DMS153 treated with DMSO at 0.1 percent for 48 hours (cell line): ENCODE measurements at regions not wholly inside any gene's neighbourhood (a gene's known extent, or its start where the extent isn't known, plus 50 kb on each side); places are given as distances from the start of the nearest gene placed in this dataset.

Experiments
- DNase-seq: peaks from one replicate; lab custom pipeline; 2025; ENCODE audit not compliant: unreplicated experiment; lab: John Stamatoyannopoulos, UW

DNA sequence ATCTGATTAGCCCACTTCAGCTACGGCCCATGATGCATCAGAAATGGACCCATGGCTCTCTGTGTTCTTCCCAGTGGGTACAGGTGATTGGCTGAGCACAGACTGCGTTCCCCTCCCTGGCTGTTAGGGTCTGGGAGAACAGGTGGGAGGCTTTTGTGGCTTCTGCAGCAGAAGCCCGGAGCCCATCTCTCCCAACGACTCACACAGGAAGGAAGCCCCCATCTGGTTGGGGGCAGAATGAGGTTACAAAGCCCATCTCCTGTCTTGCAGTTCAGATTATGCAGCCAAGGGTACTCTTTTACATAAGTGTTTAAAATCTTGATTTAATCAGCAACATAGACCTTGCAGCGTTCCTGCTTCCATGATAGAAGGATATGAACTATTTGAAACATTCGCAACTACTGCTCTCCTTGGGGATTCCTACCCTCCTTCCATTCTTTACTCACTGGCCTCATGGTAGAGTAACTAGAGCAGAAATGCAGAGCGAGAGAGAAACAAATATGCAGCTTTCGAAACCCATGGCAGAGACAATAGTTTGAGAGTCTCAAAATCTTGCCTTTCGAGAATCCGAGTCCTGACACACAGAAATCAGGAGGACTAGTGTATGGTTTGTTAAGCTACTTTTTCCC lies 291.3 kb downstream of the TLE3 start:
- no peak for DNase-seq

DNA sequence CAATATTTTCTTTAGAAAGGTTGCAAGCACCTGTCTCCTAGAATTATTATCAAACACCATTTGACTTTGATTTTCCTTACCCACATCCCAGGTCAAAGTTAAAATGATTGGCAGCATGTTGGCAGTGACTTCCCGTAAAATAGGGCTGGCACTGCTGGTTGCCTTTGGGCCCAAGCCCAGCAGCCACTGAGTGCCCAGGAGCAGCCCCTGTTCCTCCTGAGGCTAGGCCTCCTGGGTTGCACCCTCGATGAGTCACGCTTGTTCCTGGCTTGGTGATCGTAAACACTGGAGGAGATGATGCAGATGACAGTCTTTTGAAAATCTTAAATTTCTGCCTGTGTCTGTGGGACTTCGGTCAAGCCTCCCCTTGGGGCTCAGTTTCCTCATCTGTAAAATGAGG lies 290.0 kb downstream of the TLE3 start:
- DNase-seq = no peak

DNA sequence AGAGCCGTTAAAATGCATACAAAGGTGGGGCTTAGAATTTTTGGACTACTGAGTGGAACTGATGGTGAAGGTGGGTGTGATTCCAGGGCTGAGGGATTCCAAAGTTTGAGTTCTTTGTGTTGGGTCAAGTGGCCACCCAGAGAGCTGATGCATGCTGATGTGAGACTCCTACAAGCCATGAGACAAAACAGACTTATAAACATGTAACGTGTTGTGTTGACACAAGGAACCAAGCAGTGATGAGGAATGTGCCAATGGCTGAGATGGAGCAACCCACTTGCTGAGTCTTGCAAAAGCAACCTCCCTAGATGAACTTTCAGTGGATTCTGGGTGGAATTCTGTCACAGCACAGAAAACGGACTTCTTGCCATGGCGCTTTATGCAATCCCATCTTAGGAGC lies 289.0 kb downstream of the TLE3 start:
- DNase-seq = no peak

DNA sequence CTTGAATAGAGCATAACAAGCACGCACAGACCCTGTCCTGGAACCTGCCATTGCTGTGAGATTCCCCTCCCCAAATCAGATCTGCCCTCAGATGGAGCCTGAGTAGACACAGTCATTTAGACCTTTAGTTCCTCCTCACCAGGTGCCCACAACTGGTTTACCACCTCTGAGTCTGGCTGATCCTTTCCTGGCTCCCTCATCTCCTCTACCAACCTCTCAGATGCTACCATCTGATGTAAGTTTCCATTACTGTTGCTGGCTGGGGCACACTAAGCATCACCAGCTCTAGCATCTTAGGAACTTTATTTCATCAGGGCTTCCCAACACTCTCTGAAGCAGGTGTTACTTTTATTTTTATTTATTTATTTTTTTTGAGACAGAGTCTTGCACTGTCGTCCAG lies 288.3 kb downstream of the TLE3 start:
- no peak for DNase-seq

DNA sequence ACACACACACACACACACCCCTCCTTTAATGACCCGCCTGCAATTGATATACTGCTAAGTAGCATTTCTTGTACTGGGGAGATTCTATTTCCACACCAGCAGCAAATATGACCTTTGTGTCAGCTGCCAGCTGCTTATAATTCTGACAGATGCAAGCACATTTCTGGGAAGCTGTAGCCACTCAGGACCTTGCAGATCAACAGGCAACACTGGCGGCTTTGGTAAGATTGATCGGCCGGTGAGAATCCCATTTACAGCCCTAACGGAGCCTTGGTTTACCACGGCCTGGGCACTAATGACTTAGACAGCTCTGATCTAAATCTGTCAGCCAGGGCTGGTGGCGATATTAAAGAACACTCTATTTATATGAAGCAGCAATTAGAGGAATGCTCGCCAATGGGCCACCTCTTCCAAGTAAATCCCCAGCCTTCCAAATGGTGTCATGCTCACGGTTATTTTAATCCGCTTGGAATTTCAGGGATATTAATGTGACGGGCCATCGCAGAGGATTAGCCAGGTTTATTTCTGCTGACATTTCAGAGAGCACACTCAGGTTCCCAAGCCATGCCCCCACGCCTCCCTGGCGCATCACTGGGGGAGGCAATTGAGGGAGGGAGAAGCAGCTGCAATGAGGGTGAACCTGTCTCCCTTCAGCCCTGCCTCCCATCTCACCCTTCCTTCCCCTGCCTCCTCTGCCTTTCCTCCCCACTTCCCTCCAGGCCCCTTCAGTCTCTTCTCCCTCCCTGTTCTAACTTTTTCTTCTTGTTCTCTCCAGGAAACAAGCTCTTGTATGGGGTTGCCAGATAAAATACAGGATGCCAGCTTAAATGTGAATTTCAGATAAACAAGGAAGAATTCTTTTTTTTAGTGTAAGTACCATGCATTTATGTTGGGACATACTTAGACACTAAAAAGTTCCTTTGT lies 287.0 kb downstream of the TLE3 start:
- no peak for DNase-seq

DNA sequence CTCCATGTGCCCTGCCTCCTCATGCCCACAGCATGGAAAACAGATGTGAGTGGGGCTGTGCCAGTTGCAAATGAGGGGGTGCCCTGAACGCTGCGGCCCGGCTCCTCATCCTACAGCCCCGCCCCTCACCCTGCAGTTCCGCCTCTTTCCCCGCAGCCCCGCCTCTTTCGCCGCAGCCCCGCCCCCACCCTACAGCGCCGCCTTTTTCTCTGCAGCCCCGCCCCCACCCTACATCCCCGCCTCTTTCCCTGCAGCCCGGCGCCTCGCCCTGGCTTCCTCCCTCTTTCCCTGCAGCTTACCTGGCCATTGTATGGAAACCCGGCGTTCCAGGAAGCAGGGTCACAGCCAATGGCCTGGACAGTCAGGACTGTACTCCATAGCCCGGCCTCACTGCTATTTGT lies 284.9 kb downstream of the TLE3 start:
- no peak for DNase-seq

DNA sequence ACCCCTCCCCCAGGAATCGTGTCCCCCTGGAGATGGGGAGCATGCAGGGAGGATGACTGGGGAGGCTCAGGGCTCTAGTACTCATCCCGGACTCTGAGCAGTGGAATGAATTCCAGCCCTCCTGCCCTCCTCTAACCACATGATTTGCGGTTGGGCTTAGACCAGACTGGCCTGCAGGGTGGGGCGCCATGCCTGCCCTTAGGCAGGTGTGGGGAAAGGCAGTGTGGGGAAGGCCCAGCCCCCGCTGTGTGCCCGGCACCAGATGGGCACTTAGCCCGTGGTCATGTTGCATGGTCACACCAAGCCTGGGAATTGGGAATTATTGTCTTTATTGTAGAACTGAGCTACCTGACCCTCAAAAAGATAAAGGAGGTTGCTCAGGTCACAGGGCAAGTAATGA lies 283.8 kb downstream of the TLE3 start:
- DNase-seq = no peak

DNA sequence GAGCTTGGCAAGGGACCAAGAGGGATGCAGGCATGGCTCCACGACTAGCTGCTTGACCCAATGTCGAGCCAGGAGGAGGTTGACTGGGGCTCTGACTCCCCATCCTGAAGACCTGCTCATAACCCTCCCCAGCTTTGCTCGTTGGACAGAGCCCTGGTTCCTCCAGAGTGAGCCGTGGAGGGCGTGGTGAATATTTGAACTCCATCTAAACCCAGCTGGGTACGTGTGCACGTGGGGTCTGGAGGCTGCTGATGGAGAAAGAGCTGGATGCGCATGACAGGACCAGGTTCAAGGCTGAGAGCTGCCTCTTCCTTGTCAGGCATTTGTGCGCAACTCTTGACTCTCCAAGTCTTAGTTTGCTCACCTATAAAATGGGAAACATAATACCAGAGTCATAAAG lies 282.8 kb downstream of the TLE3 start:
- DNase-seq = no peak

DNA sequence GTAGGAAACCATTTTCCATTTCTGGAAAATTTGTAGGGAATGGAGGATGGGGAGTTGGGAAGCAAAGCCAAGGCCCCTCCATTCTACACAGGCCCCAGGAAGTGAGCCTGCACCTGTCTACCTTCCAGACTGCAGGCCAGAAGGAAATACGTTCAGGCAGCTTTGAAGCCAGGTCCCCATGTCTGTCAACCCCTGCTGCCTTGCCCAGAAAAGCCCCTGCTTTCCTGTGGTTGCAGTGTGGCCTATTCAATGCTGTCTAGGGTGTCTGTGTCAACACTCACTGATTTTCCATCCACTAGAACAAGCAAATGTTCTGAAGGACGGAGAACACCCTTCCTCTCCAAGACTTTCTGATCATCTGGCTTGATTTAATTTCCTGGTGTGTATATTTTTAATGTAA lies 281.9 kb downstream of the TLE3 start:
- DNase-seq = no peak

DNA sequence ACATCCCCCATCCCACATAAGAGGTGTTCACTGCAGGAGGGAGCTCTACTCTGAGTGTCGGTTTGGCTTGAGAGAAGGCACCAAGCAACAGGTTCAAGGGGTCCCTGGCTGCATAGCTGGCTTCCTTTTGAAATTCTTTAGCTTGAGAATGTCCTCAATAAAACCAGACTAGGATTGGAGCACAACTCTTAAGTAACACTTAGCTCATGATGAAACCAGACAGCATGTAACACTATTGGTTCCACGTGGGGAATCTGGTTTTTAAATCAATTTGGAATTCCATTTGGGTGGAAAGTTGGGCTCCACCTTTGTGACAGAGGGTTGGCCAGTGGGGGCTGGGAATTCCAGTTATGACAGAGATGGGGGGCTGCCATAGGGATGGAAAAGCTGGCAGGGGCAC lies 281.2 kb downstream of the TLE3 start:
- no peak for DNase-seq

DNA sequence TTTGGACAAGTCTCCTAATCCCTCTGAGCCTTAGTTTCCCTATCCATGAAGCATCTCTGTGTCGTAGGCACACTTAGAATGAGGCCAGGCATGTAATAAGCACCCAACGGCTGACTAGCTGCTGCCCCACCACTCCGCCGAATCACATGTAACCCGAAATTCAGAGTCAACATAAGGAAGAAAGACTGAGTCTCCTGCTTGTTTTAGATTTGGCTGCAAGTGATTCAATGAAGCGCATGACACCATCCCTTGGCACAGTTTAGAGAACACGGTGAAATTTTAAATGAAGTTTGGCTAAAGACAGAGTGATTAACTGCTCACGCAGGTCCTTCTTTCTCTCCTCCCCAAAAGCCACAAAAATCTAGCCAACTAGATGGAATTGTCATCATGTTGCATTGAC lies 279.2 kb downstream of the TLE3 start:
- DNase-seq = no peak

DNA sequence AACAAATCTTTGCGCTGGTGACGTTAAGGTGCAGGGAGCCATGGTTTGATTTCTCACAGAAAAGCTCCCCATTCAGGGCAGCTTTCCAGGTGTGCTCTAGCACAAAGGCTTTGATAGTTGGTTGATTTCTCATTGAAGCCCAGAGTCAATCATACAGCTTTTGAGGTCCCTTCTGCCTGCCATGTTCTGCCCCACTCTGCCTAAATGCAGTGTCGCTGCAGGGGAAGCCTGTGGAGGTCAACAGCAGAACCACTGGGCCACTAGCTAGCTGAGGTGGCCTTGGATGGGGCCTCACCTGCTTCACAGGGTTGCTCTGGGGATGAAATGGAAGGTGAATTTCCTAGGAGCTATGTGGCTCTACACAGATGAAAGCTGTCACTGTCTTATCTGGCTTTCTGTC lies 278.3 kb downstream of the TLE3 start:
- DNase-seq = no peak

DNA sequence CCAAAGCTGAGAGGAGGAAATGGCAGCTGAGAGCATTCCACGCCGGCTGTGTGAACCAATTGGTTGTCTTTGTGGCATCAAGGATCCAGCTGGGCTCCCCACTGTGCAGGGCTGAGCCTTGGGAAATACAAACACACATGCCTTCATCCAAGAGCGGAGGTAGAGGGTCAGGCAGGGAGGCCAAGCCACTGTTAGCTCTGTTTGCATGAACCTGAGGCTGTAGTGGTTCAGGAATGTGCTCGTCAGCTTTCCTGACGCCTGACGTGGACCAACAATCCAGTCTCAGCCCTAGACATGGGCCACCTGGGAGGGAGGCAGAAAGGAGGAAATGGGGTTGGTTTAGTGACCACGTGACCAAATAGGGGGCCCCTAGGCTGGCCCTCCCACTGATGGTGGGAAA lies 276.9 kb downstream of the TLE3 start:
- no peak for DNase-seq

DNA sequence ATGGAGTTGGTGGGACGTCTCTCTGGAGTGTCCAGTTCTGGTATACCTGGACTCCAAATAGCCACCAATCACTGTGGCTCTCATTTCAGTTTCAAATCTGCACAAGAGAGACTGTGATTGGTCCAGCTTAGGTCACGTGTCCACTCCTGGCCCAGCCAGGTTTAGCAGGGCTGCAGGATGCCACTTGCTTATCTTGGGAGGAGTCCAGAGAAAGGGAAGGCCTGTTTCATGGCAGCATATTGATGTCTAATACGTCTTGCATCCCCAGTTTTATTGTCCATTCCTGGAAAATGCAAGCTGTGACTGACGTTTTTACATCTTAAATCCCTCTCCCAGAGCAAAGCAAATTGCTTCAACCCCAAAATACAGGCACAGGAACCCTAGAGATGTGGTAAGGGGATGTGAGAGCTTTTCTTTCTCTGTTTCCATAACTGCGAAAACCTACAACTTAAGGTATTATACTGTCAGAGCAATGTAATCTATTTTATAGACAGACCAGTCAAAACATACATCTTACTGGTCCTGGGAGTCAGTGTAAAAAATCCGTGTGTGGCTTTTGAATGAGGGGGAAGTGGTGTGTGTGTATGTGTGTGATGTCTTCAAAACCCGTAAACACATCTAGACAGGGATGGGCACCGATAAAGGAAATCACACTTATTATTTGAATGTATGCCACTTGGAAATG lies 274.4 kb downstream of the TLE3 start:
- DNase-seq = no peak

DNA sequence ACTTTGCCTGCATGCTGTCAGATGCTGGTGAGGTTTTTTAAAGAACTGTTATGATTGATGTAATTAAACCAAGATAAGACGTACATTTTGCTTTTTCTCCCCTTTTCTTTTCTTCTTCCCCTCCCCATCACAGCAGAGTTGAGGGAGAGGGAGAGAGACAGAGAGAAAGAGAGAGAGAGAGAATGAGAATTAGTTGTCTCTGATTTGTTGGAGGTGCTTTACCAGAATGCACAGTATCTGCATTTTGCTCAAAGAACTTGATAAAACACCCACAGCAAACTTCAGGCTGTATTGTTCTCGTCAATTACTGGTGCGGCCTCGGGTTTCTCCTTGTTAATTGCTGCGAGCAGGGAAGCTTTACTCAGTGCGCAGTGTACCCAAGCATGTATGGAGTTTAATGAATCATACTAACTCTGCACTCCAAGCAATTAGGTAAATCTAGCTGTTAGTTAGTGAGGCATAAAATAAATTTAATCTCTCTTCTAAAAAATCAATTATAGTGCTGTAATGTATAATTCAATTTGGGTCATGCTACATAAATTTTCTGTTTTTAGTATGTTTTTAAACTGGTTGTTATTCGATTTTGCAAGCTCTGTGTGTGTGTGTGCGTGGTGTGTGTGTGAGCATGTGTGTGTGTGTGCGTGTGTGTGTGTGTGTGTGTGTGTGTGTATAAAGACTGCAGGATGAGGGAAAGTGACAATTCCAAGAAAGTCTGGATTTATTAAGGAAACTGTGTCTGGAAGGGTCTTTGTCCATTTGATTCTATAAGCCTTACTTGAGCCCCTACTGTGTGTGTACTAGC lies 273.4 kb downstream of the TLE3 start:
- no peak for DNase-seq

DNA sequence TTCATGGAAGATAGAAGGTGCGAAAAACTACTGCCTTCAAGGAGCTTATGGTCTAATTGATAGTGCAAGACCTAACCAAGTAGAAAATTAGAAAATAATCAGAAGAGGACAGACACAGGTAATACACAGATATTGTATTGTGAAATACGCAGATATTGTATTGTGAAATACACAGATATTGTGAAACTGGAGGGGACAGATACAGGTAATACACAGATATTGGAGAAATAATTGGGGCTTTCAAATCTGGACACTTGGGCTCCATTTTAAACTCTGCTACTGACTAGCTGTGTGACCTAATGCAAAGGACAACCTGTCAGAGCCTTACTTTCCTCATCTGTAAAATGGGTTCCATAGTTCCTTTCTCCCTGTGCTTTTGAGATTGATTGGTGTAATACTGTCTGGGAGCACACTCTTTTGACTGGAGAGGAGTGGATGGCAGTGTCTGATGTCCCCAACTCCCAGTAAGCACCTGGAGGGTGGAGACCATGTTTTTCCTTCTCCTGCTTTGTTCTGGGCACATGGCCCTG lies 272.8 kb downstream of the TLE3 start:
- DNase-seq = no peak

DNA sequence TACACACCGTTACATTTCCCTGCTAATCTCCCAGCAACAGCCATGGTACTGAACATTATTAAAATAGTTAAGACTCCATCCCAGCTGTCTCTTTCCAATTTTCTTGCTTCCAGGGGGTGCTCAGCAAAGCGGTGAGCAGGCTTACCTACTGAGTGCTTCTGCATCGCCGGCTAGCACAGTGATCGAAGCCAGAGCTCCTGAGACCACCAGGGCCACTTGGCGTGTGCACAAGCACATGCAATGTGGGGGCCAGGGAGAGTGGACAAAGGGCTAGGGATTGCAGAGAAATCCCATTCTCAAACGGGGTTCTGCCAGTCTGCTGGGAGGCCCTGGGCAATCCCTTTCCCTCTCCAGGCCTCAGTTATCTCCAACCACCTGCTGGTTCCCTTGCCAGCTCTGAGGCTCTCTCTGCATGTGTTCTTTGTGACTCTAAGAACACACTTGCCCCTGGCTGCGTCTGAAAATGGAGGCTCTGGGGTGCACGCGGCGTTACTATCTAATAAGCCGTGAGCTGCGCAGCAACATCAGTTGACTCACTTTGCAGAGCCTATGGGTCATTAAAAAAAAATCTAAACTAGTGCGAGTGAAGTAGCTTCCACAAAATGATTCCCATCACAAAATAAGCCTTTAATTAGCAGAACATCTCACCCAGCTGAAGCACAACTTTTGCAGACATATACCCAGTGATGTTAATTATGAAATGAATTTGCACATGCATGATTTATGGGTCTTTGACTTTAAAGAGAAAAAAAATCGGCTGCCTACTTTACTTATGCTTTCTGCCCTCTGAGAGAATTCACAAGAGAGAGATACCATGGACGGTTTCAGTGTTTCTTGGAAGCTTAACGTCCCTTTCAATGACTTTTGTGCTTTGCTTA lies 271.5 kb downstream of the TLE3 start:
- no peak for DNase-seq

DNA sequence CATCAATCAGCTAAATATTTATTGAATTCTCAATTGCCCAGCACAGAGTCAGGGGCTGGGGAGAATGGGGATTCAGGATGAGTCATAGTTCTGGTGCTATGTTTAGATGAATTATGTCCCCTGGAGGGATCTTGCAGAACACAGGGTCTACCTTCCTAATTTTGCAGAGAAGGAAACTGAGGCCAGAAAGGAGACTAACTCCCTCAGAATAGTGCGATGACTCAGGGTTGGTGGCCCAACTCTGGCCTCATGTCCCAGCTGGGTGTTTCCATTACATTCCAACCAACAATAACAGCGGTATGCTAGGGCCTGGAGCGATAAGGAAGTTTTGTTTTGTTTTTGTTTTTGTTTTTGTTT lies 270.9 kb downstream of the TLE3 start:
- DNase-seq = no peak

DNA sequence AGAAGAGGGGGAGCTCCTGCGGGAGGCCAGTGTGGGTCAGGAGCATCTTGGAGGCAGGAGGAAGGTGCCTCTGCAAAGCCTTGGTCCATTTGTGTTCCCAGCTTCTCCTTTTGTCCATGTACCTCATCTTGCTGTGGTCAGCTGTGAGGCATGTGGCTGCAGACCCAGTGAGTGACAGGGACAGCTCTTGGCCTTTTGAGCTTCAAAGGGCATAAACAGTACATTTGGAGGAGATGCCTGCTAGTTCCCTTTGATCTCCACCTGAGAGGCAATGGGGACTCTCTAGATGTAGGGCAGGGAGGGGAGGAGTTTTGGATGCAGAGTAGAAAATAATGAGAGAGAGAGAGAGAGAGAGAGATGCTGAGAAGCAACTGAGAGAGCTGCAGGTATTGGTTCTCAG lies 270.0 kb downstream of the TLE3 start:
- DNase-seq = no peak

DNA sequence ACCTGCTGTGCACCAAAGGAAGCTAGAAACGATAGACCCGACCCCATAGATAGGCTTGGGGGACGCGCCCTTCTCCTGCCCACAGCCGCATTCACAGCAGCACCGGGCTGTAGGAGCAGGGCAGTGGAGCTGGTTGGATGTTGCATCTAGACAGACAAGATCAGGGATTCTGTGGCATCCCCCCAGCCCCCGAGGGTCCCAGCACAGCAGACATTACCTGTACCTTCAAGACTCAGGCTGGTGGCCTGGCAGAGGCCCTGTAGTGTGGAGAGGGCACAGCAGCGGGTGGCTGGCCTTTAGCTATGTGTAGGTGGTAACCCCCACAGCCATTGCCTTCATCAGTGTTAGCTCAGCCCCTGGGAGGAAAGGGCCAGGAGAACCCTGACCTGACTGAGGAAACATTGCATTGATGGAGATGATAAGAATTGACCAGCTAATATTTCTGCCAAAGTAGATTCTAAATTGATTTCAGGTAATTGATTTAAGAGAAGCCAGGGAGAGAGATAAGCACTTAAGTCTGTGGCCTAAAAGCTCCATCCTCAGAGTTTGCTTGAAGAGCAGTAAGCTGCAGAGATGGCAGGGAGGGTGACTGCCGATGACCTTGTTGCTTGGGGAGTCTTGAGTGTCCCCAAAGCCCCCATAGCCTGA lies 269.4 kb downstream of the TLE3 start:
- no peak for DNase-seq
